HG02571 (cell line): ENCODE measurements at regions not wholly inside any gene's neighbourhood (a gene's known extent, or its start where the extent isn't known, plus 50 kb on each side); places are given as distances from the start of the nearest gene placed in this dataset.
"Not testable (repeated sequence)": the region's sequence is repeated elsewhere in the genome, so short reads cannot be mapped to it uniquely, and the experiment has no call there.

ENCODE experiments used
- ATAC-seq: cut with Tn5 transposase; IDR thresholded peaks from one replicate; pipeline ENCODE4 v1.9.1; 2021; ENCODE audit warnings: mild to moderate bottlenecking, moderate library complexity; ENCODE audit not compliant: unreplicated experiment

DNA sequence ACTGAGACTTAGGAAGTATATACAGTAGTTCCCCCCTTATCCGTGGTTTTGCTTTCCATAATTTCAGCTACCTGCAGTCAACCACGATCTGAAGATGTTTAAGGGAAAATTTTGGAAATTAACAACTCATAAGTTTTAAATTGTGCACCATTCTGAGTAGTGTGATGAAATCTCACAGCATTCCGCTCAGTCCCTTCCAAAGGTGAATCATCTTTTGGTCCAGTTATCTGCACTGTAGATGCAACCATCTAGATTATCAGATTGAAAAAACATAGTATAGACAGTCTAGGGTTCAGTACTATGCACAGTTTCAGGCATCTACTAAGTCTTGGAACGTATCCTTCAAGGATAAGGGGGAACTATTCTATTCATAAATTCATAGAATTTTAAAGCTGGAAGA is 109.0 kb downstream of the ANXA3 start:
- no peak for ATAC-seq

DNA sequence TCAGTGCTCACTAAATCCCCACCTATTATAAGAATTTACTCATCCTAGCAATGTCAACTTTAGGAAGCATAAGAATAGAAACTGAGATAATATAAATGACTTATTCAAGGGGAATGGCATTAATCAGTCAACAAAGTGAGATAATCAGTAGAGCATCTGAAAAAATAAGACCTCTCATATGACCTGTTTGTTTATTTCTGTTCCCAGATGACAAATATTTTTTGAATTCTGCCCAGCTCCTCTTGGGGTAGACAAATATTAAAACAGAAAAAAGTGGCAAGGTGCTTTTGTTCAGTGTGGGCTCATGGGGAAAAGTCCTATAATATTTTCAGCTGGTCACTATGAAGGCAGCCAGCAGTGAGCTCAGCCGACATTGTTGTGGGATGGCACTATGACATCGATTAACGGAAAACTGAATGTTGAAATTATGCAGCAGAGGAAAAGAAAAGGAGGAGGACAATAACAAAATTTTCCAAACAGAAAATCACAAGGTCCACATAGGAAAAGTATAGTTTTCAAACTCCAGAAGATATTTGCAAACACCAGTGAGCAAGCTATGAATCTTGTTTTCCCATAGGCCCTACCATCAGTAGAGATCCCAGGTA is 109.6 kb downstream of the ANXA3 start:
- ATAC-seq: no peak

- ATAC-seq: peak; percentile 86
Measured at GRCh38 chr4:78661921-78662521, 110.5 kb downstream of the ANXA3 start.

- ATAC-seq: no peak
Measured at GRCh38 chr4:78662658-78663057, 111.1 kb downstream of the ANXA3 start.

- not testable (repeated sequence) for ATAC-seq
Measured at GRCh38 chr4:78664296-78664695, 111.9 kb upstream of the BMP2K start.

- no peak for ATAC-seq
Measured at GRCh38 chr4:78665216-78665770, 110.9 kb upstream of the BMP2K start.

GRCh38 chr4:78666830-78667258 is 109.3 kb upstream of the BMP2K start:
- ATAC-seq: no peak

DNA sequence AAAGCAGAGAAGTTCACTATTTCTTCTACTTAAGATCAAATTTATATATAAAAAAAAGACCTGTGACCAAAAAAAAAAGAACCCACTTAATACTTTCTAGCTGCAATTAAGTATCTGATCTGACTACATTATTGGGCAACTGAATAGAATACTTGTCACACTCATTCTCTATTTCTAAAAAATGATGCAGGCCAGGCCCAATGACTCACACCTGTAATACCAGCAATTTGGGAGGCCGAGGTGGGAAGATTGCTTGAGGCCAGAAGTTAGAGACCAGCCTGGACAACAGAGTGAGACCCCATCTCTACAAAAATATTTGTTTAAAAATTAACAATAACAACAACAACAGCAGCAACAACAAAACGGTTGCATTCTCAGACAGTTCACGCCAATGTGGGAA is 108.8 kb upstream of the BMP2K start:
- ATAC-seq: peak; percentile 7

GRCh38 chr4:78667764-78668163 is 108.4 kb upstream of the BMP2K start:
- ATAC-seq: peak; percentile 79

- ATAC-seq: no peak
Measured at GRCh38 chr4:78669453-78669852, 106.7 kb upstream of the BMP2K start.

DNA sequence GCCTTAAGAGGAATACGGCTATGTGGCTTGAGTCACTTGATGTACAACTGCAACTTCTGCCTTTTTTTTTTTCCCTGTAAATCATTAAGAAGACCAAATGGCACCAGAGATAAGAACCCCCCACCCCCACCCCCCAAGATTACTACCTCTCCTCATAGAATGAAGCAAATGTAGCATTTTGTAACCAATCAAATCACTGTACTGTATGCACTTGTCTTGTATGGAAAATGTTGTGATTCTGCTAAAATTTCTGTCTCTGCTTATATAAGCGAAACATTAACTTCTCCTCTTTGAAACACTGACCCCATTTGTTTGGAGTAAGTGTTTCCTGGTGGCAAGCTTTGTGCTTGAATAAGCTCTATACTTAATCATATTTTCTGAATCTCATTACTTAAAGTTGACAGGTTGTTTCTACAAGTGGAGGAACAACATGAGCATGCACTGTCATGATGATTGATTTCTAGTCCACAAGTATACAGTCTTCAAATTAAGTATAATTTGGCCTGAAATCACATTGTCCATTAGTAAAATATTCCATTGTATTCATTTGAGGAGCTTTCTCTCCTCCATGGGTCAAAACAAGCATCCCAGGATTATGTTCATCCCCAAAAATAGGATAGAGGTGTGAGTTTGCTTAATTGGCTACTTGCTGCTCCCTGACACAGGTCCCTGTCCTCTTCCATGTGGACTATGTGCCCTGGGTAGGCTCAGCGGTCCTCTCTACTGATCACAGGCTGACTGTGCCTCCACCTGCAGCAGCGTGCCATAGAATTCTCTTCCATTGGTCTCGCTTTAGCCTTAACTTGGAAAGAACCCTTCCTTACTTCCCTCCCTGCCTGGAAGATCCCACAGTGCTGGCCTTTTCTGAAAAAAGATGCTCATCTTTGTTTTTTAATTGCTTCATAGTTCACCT is 104.0 kb upstream of the BMP2K start:
- no peak for ATAC-seq

GRCh38 chr4:78673337-78673736 is 102.8 kb upstream of the BMP2K start:
- ATAC-seq: no peak

- no peak for ATAC-seq
Measured at GRCh38 chr4:78675325-78675724, 100.8 kb upstream of the BMP2K start.

DNA sequence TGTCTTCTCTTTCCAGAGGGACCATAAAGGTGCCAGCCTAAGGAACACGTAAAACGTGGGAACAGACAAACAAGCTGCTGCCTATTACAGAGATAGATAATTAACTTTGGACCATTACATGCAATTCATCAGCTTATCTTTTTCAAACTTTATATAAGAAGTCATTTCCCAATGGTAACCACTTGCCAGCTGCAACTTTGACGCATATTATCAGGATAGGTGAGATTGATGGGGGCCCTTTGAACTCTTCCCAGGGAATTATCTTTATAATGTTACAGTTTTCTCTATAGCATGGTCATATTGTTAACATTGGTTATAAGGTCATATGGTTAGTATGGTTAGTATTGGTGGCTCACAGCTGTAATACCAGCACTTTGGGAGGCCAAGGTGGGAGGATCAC is 94.1 kb upstream of the BMP2K start:
- ATAC-seq: no peak

DNA sequence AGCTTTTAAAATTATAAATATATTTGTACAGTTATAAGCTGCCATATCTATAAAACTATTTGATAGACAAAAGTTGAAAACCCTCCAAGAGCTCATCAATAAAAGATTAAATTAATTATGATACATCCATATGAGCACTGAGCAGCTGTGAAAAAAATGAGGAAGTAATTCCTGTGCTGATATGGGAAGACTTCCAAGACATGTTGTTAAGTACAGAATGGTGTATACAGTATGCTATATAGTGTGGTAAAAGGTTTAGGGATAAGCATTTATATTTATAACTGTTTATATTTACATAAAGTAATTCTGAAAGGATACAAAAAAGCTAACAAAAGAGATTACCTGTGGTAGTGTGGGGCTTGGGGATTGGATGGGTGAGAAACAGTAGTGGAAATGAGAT is 92.8 kb upstream of the BMP2K start:
- no peak for ATAC-seq

GRCh38 chr4:78684325-78685079 is 91.6 kb upstream of the BMP2K start:
- ATAC-seq: no peak

DNA sequence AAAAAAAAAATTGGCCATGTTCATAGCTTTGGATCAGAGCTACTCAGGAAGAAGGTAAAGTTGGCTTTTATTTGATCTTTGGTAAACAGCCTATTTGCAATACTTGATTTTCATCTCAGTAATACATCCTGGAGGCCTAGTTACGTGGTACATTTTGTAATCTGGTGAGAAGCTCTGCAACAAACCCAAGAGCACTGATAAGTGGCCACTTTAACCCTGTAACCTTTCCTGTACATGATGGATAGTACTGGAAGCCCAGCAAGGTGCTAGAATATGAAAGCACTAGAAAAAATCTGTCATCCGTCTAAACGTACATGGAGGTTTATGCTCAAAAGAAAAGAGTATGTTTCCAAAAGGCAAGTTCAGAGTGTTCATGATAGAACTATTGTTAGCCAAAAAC is 88.3 kb upstream of the BMP2K start:
- no peak for ATAC-seq

DNA sequence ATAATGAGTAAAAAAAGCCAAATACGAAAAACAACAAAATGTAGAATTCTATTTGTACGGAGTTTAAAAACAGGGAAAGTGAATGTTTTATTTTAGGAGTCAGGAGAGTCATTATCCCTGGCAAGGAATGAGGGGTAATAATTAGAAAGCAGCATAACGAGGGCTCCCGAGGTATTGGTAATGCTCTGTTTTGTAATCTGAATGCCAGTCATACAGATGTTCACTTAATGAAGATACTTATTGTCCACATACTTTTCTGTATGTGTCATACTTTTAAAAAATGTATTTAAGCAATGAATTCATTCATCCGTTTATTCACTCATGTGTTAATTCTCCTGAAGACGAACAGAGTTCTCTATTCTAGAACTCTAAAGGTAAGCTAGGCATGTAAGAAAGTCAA is 87.8 kb upstream of the BMP2K start:
- ATAC-seq: no peak

DNA sequence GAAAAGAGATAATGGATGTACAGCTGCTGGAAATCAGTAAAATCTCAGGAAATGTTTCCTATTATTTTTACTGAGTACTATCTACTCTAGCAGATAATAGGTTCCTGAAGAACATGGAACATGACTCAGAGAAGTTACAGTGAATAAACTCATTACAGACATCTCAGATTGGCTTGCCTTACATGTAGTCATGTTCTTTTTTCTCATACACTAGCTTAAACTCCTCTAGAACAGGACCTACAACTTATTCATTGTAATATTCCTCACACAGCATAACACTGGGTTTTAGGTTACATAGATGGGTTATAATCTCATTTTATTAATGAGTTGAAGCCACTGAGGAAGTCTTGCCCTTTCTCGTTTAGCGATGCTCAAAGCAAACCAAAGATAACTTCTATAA is 86.9 kb upstream of the BMP2K start:
- no peak for ATAC-seq

- ATAC-seq: no peak
Measured at GRCh38 chr4:78689700-78690323, 86.3 kb upstream of the BMP2K start.
